Thyroid gland (tissue), 4 donors: ENCODE measurements at regions not wholly inside any gene's neighbourhood (a gene's known extent, or its start where the extent isn't known, plus 50 kb on each side); places are given as distances from the start of the nearest gene placed in this dataset.

Experiments used
- CTCF ChIP-seq, 6 experiments: fragments of 200-600 bp in 3 of 6; fragments of 450-650 bp in 3 of 6; sonication (generic) in 3 of 6; IDR thresholded peaks; one replicate each; pipeline ENCODE4 v1.5.1; 2016 to 2019; ENCODE audit warnings: antibody characterized with exemption in 6 of 6, mild to moderate bottlenecking in 2 of 6, inconsistent platforms in 1 of 6, moderate library complexity in 1 of 6
- POLR2A ChIP-seq, 2 donors: fragments of 450-650 bp; IDR thresholded peaks; one replicate each; pipeline ENCODE4 v1.6.1; 2017; ENCODE audit warnings: antibody characterized with exemption in 2 of 2, mild to moderate bottlenecking in 2 of 2, moderate library complexity in 1 of 2

GRCh38 chr6:100236389-100236788 lies 228.3 kb downstream of the SIM1 start:
- TF ChIP-seq CTCF (IDR thresholded peaks at IDR 0.05) (no peak), POLR2A (IDR thresholded peaks at IDR 0.05) (no peak)
